NCI-H524 treated with DMSO at 0.1 percent for 48 hours (cell line): ENCODE measurements at regions not wholly inside any gene's neighbourhood (a gene's known extent, or its start where the extent isn't known, plus 50 kb on each side); places are given as distances from the start of the nearest gene placed in this dataset.

Experiments
- DNase-seq: peaks from one replicate; lab custom pipeline; 2025; lab: John Stamatoyannopoulos, UW

DNA sequence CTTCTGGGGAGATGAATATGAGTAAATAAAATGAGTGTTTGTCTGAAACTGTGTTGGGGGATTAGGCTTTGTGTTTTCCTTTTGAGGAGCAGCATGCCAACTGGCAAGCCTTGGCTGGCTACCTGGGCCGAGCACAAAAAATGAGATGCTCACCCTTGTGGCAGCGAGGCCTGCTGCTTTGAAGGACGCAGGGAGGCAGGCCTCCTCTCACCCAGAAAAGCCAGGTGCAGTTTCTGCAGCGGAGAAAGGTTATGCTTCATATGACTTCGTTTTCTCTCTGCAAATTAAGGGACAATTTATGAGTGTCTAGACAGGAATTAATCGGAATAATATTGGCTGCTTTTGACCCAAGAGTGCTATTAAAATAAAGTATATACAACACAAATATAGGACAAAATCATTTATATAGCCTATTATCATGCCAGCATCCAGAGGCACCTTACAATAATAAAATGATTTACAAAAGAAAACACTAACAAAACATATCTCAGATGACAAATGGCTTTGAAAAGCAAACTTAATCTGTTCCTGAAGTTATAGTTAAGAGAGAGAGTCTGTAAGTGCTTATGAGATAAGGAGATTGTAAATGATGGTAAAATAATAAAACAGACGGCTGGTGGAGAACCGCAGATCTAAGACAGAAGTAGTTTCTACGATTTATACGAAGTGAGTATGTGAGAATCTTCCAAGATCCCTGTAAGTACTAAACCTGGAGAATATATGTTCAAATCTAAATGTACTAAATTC lies 682.8 kb upstream of the NR2F2 start:
- DNase-seq: no peak

DNA sequence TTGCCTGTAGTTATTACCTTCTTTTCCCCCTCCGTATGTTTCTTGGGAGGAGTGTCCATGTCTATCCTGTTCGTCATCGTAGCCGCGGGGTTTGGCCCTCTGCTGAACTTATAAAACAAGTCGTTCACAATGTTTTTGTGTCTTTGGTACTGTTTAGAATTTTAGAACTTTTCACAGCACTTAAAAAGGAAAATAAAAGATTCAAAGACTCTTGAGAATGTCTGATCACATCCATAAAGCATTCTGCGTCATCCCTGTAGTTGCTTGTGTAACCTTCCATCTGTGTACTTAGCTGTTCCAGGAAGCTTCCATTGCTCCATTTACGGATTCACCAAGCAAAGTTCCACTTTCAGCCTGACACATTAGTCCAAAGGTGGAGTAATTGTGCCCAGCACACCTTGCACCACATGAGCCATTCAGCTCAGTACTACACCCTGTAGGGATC lies 677.1 kb upstream of the NR2F2 start:
- no peak for DNase-seq

DNA sequence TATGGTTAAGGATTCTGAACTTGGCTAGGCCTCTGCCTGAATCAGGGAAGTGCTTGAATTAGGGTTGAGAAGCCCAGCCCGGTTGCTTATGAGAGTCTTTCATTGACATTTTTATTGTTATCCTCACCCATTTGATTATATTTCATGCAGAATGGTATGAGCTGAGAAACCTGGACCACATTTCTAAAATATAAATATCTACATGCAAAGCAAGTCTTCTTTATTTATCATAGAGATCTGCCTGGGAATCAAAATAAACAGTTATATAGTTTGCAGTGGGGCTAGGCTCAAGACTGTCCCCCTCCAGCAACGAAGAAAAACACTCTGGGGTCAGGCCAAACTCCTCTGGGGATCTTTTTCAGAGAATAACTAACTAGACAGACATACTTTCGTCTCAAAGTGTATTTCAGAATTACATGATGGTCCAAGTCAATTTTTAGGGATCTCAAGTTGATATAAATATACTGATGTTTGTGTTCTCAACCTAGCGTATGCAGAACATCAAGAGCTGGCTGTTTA lies 675.4 kb upstream of the NR2F2 start:
- no peak for DNase-seq

- DNase-seq: no peak
Observed at GRCh38 chr15:95656595-95656994, 673.9 kb upstream of the NR2F2 start.

GRCh38 chr15:95658799-95659198 lies 671.7 kb upstream of the NR2F2 start:
- DNase-seq: no peak

DNA sequence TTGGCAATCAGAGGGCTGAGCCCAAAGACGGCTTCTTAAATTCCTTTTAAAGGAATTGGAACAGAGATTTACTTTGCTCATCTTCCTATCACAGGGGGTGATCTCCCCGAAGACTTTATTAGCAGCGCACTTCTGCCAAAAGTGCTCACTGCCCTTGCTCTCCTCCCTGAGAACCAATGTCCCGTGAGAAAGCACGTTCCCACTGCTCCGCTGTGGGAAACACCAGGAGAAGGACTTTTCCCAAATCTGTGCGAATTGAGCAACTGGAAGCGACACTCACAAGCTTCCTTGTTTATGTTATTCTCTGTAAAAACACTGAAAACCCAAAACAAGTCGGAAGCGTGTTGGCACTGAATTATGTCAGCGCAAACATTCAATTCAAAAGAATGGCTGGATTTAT lies 670.8 kb upstream of the NR2F2 start:
- no peak for DNase-seq

GRCh38 chr15:95662638-95663037 lies 667.9 kb upstream of the NR2F2 start:
- no peak for DNase-seq

- no peak for DNase-seq
Observed at GRCh38 chr15:95663156-95664100, 667.1 kb upstream of the NR2F2 start.

DNA sequence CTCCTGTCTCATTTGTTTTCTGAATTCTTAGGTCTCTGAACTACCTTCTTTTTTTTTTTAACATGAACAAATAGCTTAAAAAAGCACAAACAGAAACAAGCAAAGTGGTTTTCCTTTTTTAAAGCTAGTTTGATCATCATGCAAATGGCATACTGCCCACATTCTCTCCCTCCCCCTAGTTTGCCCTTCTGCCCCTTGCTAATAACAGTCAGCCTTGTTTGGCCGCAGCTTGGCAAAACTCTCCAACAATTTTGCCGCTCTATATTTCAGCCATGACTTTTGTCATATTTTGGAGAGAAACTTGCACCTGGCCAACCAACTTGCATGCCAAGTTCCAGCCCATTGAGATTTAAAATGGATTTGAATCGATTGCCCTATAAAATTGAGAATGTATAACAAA lies 666.0 kb upstream of the NR2F2 start:
- DNase-seq: no peak

GRCh38 chr15:95669146-95669922 lies 661.2 kb upstream of the NR2F2 start:
- no peak for DNase-seq

DNA sequence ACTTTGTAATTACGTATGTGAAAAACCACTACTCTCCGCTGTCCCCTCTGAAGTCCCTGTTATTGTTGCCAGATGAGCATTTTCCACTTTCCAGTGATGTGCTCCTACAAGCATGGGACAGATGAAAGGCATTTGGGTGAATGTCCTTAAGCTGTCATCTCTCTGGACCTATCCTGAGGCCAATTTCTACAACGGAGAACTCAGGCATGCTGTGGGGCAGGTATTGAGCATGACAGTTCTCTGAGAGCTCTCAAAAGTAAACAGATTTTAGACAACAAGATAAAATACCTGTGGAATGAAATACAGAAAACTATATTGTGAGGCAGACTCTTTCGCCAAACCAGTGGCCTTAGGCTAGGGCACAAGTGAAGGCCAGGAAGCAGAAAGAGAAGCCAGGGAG lies 656.5 kb upstream of the NR2F2 start:
- no peak for DNase-seq

DNA sequence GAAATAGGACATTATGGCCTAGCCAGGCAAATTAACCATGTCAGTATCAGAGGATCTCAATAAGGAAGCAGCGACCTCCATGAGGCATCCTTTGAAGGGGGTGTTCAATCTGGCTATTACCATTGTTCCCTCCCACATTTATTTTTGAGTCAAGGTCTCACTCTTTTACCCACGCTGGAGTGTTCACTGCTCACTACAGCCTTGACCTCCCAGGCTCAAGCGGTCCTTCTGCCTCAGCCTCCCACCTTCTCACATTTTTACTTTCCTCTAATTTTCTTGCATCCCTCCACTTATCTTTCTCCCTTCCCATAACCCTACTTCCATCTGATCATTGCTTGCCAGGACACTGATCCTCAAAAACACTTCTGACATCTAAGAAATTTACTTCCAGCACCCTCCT lies 654.0 kb upstream of the NR2F2 start:
- DNase-seq: no peak

DNA sequence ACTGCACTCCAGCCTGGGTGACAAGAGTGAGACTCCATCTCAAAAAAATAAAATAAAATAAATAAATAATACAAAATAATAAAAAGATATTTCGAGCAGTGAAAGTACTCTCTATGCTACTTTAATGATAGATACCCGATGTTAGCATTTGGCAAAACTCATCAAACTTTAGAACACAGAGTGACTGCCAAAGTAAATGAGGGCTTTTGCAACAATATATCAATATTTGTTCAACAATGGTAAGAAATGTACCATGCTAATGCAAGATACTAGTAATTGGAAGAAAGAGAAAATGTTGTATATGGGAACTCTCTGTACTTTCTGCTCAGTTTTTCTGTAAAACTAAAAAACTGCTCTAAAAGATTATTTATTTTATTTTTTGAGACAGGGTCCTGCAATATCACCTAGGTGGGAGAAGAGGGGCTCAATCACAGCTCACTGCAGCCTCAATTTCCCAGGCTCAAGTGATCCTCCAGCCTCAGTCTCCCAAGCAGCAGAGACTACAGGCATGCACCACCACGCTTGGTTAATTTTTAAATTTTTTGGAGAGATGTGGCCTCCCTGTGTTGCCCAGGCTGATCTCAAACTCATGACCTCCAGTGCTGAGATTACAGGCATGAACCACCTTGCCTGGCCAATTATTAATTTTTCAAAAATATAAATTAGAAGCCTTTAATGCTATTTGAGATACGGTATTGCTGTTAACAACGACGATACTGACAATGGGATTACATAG lies 650.5 kb upstream of the NR2F2 start:
- no peak for DNase-seq

DNA sequence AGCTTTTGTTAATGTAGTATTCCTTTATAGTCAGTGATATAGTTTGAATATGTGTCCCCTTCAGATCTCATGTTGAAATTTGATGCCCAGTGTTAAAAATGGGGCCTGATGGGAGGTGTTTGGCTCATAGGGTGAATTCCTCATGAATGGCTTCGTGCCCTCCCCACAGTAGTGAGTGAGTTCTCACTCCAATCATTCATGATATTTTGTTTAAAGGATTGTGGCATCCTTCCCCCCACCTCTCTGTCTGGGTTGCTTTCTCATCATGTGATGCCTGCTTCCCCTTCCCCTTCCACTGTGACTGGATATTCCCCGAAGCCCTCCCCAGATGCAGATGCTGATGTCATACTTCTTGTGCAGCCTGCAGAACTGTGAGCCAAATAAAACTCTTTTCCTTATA lies 649.8 kb upstream of the NR2F2 start:
- DNase-seq: no peak

DNA sequence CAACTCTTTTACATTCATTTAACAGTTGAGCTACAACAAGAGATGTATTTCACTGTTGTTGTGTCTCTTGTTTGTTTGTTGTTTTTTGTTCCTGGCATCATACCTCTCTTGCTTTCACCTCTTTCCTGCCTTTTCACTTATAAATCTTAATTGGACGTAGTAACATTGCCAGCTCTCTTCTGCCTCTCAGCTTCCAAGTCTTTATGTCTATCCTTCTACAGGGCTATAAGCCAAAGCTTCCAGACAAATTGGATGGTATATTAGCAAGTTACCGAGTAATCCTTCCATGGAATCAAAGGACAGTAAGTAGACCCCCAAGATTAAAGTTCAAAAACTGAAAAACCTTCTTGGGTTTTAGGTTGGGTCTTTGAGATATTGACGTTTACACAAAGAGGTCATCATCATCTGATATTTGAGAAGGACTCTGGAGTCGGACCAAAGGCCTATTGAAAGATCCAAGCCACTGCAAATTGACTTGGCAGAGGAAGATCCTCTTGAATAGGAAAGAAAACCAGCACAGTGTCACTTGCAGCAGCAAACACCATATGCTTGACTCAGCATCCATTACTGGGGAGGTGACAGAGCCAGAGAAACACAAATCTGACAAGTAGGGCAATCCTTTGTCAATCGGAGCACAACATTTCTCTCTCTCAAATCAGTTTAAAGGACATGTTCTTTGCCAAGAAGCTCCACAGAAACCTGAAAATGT lies 648.5 kb upstream of the NR2F2 start:
- DNase-seq: no peak

DNA sequence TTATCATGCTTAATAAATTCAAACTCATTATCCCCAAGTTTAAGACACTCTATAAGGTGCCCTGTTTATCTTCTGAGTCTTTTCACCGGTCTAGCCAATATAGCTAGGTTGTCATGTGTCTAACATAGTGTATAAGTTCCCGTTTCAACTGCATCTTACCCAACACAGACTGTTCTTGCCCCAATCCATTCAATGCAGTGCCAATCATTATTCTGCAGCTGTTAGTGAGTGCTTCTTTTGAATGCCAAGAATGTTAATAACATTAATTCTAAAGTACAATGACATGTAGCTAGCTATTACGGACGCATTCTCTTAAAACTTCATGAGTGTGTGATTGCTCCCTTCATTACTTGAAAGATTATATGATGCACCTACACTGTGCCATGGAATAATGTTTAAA lies 646.4 kb upstream of the NR2F2 start:
- DNase-seq: no peak

DNA sequence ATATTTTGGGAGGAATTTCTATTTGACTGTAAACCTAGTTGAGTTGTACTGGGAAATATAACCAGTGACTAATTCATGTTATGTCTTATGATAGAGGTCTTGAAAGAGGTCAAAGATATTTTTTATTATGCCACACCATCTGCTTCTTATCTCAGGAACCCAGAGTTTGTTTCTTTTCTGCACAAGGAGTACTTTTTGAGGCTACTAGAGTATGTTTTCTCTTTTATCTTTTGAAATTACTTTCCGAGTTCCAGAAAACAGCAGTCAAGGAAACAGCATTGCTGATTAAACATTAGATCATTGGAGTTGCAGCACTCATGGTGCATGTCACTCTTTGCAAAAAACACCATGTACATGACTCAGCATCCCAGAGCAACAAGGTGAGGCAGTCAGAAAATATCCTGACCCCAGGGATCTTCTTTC lies 645.8 kb upstream of the NR2F2 start:
- no peak for DNase-seq

DNA sequence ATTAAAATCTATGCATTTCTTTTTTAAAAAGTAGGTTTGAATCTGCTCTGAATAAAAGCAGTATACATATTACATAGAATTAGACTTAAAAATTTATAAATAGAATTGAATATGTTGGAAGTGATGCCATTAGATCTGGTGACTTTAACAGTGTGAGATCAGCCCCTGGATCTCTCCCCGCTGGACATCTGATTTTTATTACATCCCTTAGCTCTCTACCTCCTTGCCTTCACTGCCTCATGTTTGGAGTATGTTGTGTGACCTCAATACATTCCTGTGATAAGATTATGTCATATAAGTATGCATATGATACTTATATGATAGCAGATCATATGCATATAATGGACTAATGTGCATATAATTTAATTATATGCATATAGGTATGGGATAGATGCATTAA lies 643.4 kb upstream of the NR2F2 start:
- no peak for DNase-seq

DNA sequence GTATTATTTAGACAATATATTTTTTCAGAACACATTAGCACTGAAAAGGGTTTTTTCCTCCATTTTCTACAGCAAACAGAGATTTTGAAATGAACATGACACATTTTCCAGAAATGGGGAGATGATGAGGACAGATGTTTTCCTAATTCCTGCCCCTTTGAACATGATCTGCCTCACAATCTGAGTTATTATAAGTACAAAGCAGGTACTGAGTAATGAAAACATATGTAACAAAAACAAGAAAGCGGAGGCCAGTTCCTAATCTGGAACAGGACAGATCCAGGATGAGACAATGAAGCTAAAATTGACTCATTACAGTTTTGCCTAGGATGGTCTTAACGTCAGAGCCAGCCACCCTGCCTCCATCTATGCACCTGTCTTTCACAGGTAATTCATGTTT lies 642.8 kb upstream of the NR2F2 start:
- no peak for DNase-seq

- no peak for DNase-seq
Observed at GRCh38 chr15:95690631-95691340, 639.7 kb upstream of the NR2F2 start.
